HepG2 (cell line): ENCODE measurements at regions not wholly inside any gene's neighbourhood (a gene's known extent, or its start where the extent isn't known, plus 50 kb on each side); places are given as distances from the start of the nearest gene placed in this dataset.

Experiments
- ATAC-seq: fragments of 200-7000 bp; cut with Tn5 transposase; 3 replicates; pipeline ENCODE4 v1.9.1; 2020; ENCODE audit warnings: mild to moderate bottlenecking, moderate library complexity
- BruUV-seq: library from RNA; stranded (reverse); fragments of 400-500 nt; replicated peaks from 2 replicates; lab custom pipeline; 2021; lab: Mats Ljungman, UMichigan
- CTCF ChIA-PET: fragments of 300-600 bp; formaldehyde crosslinking; extraction: SDS; loops from one replicate; lab custom pipeline; 2021; ENCODE audit warnings: low total read pairs, inconsistent platforms, low intra/inter-chr PET ratio; lab: Yijun Ruan, JAX
- POLR2A ChIA-PET: fragments of 350-600 bp; sonication (Branson Sonifier 250); formaldehyde crosslinking; loops from one replicate; lab custom pipeline; 2020; ENCODE audit warnings: antibody characterized with exemption, inconsistent platforms; lab: Yijun Ruan, JAX
- DNase-seq: peaks from one replicate; pipeline ENCODE4 v3.0.0-alpha.2; 2015; ENCODE audit warnings: low spot score
- FAIRE-seq: peaks from 3 replicates; lab custom pipeline; 2011; peaks lifted over from hg19 to GRCh38; lab: Jason Lieb, UNC
- H2AFZ ChIP-seq: one replicate; pipeline ENCODE4 v1.6.1; 2011; ENCODE audit warnings: low read length, inconsistent platforms
- H3K27ac ChIP-seq: fragments of 300-600 bp; 3 replicates; pipeline ENCODE4 v1.8.0; 2011; ENCODE audit warnings: mixed run types, mild to moderate bottlenecking, mixed read lengths, low read length, inconsistent platforms; ENCODE audit not compliant: insufficient read depth; ENCODE audit errors: extremely low read length
- H3K27me3 ChIP-seq, 2 experiments: fragments of 200-600 bp in 1 of 2; 2 replicates in 1 of 2; 3 replicates in 1 of 2; pipeline versions ENCODE4 v1.6.0 to v1.8.0; 2011; ENCODE audit warnings: low read length in 2 of 2, mild to moderate bottlenecking in 2 of 2, moderate library complexity in 2 of 2, inconsistent platforms in 1 of 2; ENCODE audit not compliant: insufficient read depth in 2 of 2, control insufficient read depth in 1 of 2
- H3K36me3 ChIP-seq, 2 experiments: fragments of 200-600 bp in 1 of 2; replicated peaks in 1 of 2; 2 replicates in 1 of 2; 3 replicates in 1 of 2; pipeline versions ENCODE4 v1.5.1 to v1.8.0; 2011; ENCODE audit warnings: low read length in 2 of 2, inconsistent platforms in 1 of 2; ENCODE audit not compliant: insufficient read depth in 2 of 2, control insufficient read depth in 1 of 2
- H3K4me1 ChIP-seq: 2 replicates; pipeline ENCODE4 v1.5.1; 2012; ENCODE audit warnings: low read length, inconsistent platforms; ENCODE audit not compliant: insufficient read depth
- H3K4me2 ChIP-seq: 2 replicates; pipeline ENCODE4 v1.6.0; 2011; ENCODE audit warnings: low read depth, low read length, inconsistent platforms
- H3K4me3 ChIP-seq, 3 experiments: fragments of 200-600 bp in 1 of 3; sonication (generic), shearing (Covaris generic) in 1 of 3; replicated peaks in 1 of 3; 2 replicates each; pipeline ENCODE4 v1.5.1; 2011 to 2016; ENCODE audit warnings: low read length in 3 of 3, inconsistent platforms in 2 of 3, low read depth in 2 of 3, mild to moderate bottlenecking in 2 of 3, control low read depth in 1 of 3, mixed read lengths in 1 of 3; ENCODE audit not compliant: insufficient read depth in 1 of 3
- H3K79me2 ChIP-seq: one replicate; pipeline ENCODE4 v1.6.1; 2011; ENCODE audit warnings: low read length, inconsistent platforms; ENCODE audit not compliant: insufficient read depth
- H3K9ac ChIP-seq: 2 replicates; pipeline ENCODE4 v1.6.0; 2011; ENCODE audit warnings: mild to moderate bottlenecking, low read depth, low read length, inconsistent platforms; ENCODE audit not compliant: insufficient read depth
- H3K9me3 ChIP-seq: 2 replicates; pipeline ENCODE4 v1.5.1; 2012; ENCODE audit warnings: mild to moderate bottlenecking, low read length
- H4K20me1 ChIP-seq: 2 replicates; pipeline ENCODE4 v1.6.0; 2011; ENCODE audit warnings: inconsistent platforms, mild to moderate bottlenecking, low read length, moderate library complexity; ENCODE audit not compliant: insufficient read depth
- ATF1 ChIP-seq: IDR thresholded peaks from 2 replicates; pipeline ENCODE4 v1.6.1; 2016; ENCODE audit warnings: mild to moderate bottlenecking, control low read depth
- CHCHD3 ChIP-seq: sonication (generic); formaldehyde crosslinking; IDR thresholded peaks from 2 replicates; pipeline ENCODE4 v1.8.0; 2022; ENCODE audit warnings: mild to moderate bottlenecking, missing genetic modification reagents, moderate library complexity
- CREB1 ChIP-seq, 2 experiments: fragments of 450-650 bp in 1 of 2; IDR thresholded peaks; 2 replicates each; pipeline ENCODE4 v1.6.1; 2016 to 2017; ENCODE audit warnings: control low read depth in 1 of 2, mild to moderate bottlenecking in 1 of 2, missing compliant biosample characterization in 1 of 2, missing genetic modification characterization in 1 of 2
- EEA1 ChIP-seq: sonication (generic); formaldehyde crosslinking; IDR thresholded peaks from 2 replicates; pipeline ENCODE4 v1.5.1; 2020; ENCODE audit warnings: mild to moderate bottlenecking, missing genetic modification reagents, borderline replicate concordance
- ETV5 ChIP-seq: IDR thresholded peaks from 2 replicates; pipeline ENCODE4 v1.6.1; 2018; ENCODE audit warnings: missing biosample characterization, missing genetic modification reagents, inconsistent platforms, borderline replicate concordance
- FOXJ3 ChIP-seq: sonication (generic); formaldehyde crosslinking; IDR thresholded peaks from 2 replicates; pipeline ENCODE4 v1.4.0; 2020; ENCODE audit warnings: missing genetic modification reagents, mild to moderate bottlenecking, borderline replicate concordance
- JARID2 ChIP-seq: sonication (generic); formaldehyde crosslinking; IDR thresholded peaks from 2 replicates; pipeline ENCODE4 v1.8.1; 2023; ENCODE audit warnings: missing genetic modification reagents, inconsistent platforms; ENCODE audit not compliant: insufficient replicate concordance
- TCF7L2 ChIP-seq: IDR thresholded peaks from 2 replicates; pipeline ENCODE4 v1.6.1; 2011; ENCODE audit warnings: mild to moderate bottlenecking, low read depth, low read length, moderate library complexity
- ZMYM4 ChIP-seq: sonication (generic); formaldehyde crosslinking; IDR thresholded peaks from 2 replicates; pipeline ENCODE4 v1.8.1; 2023; ENCODE audit warnings: mild to moderate bottlenecking, missing genetic modification reagents
- ZNF431 ChIP-seq: sonication (generic); formaldehyde crosslinking; IDR thresholded peaks from 2 replicates; pipeline ENCODE4 v1.9.0; 2022; ENCODE audit warnings: missing genetic modification reagents, low read depth, mild to moderate bottlenecking, borderline replicate concordance
- ZNF432 ChIP-seq: sonication (generic); formaldehyde crosslinking; IDR thresholded peaks from 2 replicates; pipeline ENCODE4 v1.5.0; 2020; ENCODE audit warnings: missing genetic modification reagents, mild to moderate bottlenecking, borderline replicate concordance
- ZNF549 ChIP-seq: sonication (generic); formaldehyde crosslinking; IDR thresholded peaks from 2 replicates; pipeline ENCODE4 v1.5.0; 2020; ENCODE audit warnings: missing genetic modification reagents
- ZNF749 ChIP-seq: sonication (generic); formaldehyde crosslinking; IDR thresholded peaks from 2 replicates; pipeline ENCODE4 v1.8.0; 2022; ENCODE audit warnings: mild to moderate bottlenecking, missing genetic modification reagents, moderate library complexity, borderline replicate concordance
- WGBS: methylation state at CpG from one replicate; pipeline ENCODE4 v1.1.6; 2017; ENCODE audit warnings: low lambda C conversion rate; 5-methylcytosine and 5-hydroxymethylcytosine counted together
- in situ Hi-C: cut with HindIII; loops from 2 replicates; pipeline ENCODE4 v1.10.0; 2017; ENCODE audit warnings: low pct_unique_long_range_greater_than_20kb; ENCODE audit not compliant: extremely low pct_ligation_motif_present
- intact Hi-C: fragments of 100-400 bp; cut with micrococcal nuclease; formaldehyde crosslinking; loops from one replicate; pipeline ENCODE4 v1.10.0; 2022; ENCODE audit not compliant: unreplicated experiment
- TF ChIP-seq, protein P1 (sequence below): sonication (generic); formaldehyde crosslinking; IDR thresholded peaks from 2 replicates; pipeline ENCODE4 v1.4.0; 2020; ENCODE audit warnings: missing genetic modification reagents
- TF ChIP-seq, protein P2 (sequence below): sonication (generic); formaldehyde crosslinking; IDR thresholded peaks from 2 replicates; pipeline ENCODE4 v1.9.0; 2021; ENCODE audit warnings: missing genetic modification reagents, mild to moderate bottlenecking, borderline replicate concordance
- TF ChIP-seq, protein P3 (sequence below): sonication (generic); formaldehyde crosslinking; IDR thresholded peaks from 2 replicates; pipeline ENCODE4 v1.9.0; 2022; ENCODE audit warnings: missing genetic modification reagents, mild to moderate bottlenecking, borderline replicate concordance
- TF ChIP-seq, protein P4 (sequence below): sonication (generic); formaldehyde crosslinking; IDR thresholded peaks from 2 replicates; pipeline ENCODE4 v1.5.1; 2020; ENCODE audit warnings: mild to moderate bottlenecking, missing genetic modification reagents, borderline replicate concordance

DNA sequence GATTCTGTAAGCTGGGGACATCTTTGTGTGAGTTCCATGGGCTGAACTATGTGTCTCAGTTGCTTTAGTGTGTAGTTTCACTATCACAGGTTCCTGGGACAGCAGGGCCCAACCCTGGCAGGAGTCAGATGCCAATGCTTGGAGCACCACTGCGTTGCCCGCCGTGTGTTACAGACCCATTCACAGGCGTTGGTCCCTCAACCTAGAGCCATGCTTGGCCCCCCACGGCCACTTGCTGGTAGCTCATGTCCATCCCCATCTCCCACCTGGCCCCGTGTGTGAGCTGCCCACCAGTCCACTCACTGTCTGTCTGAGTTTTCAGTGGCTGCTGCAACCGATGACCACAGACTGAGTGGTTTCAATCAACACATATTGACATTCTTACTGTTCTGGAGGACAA, 546.9 kb downstream of the TCERG1L start (continued):
- TF ChIP-seq, protein P1, sequence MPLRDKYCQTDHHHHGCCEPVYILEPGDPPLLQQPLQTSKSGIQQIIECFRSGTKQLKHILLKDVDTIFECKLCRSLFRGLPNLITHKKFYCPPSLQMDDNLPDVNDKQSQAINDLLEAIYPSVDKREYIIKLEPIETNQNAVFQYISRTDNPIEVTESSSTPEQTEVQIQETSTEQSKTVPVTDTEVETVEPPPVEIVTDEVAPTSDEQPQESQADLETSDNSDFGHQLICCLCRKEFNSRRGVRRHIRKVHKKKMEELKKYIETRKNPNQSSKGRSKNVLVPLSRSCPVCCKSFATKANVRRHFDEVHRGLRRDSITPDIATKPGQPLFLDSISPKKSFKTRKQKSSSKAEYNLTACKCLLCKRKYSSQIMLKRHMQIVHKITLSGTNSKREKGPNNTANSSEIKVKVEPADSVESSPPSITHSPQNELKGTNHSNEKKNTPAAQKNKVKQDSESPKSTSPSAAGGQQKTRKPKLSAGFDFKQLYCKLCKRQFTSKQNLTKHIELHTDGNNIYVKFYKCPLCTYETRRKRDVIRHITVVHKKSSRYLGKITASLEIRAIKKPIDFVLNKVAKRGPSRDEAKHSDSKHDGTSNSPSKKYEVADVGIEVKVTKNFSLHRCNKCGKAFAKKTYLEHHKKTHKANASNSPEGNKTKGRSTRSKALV (CRISPR knock-in tag), result no peak
- TF ChIP-seq JARID2 (no peak), ZNF431 (CRISPR knock-in tag) (no peak), ATF1 (CRISPR knock-in tag) (no peak), ZNF432 (CRISPR knock-in tag) (no peak), CREB1 (IDR thresholded peaks at IDR 0.05) (no peak), CREB1 (CRISPR knock-in tag; IDR thresholded peaks at IDR 0.05) (no peak), FOXJ3 (no peak), EEA1 (CRISPR knock-in tag) (no peak), ZMYM4 (CRISPR knock-in tag) (no peak)
- TF ChIP-seq, protein P2, sequence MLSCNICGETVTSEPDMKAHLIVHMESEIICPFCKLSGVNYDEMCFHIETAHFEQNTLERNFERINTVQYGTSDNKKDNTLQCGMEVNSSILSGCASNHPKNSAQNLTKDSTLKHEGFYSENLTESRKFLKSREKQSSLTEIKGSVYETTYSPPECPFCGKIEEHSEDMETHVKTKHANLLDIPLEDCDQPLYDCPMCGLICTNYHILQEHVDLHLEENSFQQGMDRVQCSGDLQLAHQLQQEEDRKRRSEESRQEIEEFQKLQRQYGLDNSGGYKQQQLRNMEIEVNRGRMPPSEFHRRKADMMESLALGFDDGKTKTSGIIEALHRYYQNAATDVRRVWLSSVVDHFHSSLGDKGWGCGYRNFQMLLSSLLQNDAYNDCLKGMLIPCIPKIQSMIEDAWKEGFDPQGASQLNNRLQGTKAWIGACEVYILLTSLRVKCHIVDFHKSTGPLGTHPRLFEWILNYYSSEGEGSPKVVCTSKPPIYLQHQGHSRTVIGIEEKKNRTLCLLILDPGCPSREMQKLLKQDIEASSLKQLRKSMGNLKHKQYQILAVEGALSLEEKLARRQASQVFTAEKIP (CRISPR knock-in tag), result no peak

DNA sequence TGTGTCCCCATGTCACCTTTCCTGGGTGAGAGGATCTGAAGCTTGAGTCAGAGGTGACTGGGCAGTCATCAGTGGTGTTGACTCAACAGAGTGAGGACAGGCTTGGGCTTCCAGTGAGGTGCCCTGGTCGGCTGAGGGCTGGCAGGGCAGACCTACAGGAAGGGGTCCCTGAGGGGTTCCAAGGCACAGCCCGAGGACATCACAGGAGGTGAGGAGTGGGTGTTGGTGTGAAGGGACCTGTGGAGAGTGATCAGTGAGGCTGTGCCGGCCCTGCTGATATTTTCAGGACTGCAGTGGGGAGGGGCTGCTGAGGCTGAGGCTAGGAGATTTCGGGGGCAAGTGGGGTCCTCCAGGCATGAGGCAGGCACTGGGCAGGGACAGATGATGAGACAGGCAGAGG, 545.5 kb downstream of the TCERG1L start:
- intact Hi-C loops, result no loop called here
- Histone ChIP-seq H3K9ac (no peak overlapping the region), H3K79me2 (no peaks in the 10 kb centered on the region), H3K27ac (no peak overlapping the region), H3K36me3 (no peaks in the 10 kb centered on the region), H4K20me1 (no peaks in the 10 kb centered on the region), H3K9me3 (peaks cover 14% of the 10 kb centered on the region; the same call in 1 of the 2 replicates), H3K4me2 (no peak overlapping the region), H3K27me3 (peaks cover 0 to under 1% of the 10 kb centered on the region in 2 experiments; a peak in 2 of 5 replicates), H3K4me1 (no peaks in the 10 kb centered on the region), H3K4me3 (no peak overlapping the region), H2AFZ (no peak overlapping the region)
- ATAC-seq (no peak), DNase-seq (no peak), FAIRE-seq (no peak)
- POLR2A ChIA-PET, result no interaction called here
- 2% methylated on average over 4 of the region's 4 CpGs for WGBS
- CTCF ChIA-PET, result no interaction called here
- in situ Hi-C loops, result no loop called here
- BruUV-seq, result no TSS peak
- TF ChIP-seq, protein P3, sequence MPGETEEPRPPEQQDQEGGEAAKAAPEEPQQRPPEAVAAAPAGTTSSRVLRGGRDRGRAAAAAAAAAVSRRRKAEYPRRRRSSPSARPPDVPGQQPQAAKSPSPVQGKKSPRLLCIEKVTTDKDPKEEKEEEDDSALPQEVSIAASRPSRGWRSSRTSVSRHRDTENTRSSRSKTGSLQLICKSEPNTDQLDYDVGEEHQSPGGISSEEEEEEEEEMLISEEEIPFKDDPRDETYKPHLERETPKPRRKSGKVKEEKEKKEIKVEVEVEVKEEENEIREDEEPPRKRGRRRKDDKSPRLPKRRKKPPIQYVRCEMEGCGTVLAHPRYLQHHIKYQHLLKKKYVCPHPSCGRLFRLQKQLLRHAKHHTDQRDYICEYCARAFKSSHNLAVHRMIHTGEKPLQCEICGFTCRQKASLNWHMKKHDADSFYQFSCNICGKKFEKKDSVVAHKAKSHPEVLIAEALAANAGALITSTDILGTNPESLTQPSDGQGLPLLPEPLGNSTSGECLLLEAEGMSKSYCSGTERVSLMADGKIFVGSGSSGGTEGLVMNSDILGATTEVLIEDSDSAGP (CRISPR knock-in tag), result no peak
- TF ChIP-seq ZNF549 (CRISPR knock-in tag) (no peak), CHCHD3 (CRISPR knock-in tag) (no peak), ZNF749 (no peak), TCF7L2 (no peak), ETV5 (CRISPR knock-in tag) (no peak)
- TF ChIP-seq, protein P4, sequence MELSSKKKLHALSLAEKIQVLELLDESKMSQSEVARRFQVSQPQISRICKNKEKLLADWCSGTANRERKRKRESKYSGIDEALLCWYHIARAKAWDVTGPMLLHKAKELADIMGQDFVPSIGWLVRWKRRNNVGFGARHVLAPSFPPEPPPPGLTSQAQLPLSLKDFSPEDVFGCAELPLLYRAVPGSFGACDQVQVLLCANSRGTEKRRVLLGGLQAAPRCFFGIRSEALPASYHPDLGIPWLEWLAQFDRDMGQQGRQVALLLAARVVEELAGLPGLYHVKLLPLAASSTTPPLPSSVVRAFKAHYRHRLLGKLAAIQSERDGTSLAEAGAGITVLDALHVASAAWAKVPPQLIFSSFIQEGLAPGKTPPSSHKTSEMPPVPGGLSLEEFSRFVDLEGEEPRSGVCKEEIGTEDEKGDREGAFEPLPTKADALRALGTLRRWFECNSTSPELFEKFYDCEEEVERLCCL (CRISPR knock-in tag), result no peak
